ENCODE measurements at regions not wholly inside any gene's neighbourhood (a gene's known extent, or its start where the extent isn't known, plus 50 kb on each side); places are given as distances from the start of the nearest gene placed in this dataset.

DNA sequence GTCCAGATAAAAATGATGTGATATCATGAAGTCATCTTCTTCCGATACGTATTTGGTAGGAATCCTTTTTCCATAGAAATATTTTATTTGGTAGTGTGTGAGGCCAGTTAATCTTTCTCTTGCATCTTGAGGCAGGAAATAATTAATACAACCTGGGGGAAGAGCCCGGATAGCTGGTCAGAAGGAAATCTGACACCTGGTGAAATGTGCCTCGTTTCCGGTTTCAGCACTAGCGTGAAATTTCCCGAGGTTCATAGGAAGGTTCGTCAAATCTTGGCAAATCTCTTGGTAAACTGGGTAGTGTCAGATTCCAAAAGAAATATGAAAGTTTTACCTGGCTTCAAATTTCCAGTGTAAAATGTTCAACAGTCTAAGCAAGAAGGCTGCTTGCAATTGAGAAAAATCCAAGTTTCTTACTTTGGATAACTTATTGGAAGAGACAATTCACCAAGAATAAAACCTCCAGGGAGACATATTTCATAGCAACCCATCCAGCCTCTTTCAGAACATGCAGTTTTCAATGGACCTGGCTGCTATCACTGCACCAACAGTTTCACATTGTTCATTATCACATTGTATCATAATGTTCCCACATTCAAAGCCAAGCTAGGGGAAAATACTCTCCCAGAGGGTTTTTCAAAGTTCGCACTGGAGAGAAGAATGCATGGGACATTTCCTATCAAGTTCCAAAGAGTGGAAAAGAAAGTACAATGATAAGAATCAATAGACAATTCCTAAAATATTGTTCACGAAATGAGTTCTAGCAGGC lies 454.5 kb upstream of the CITED2 start:
- no peaks in the 10 kb centered on the region for H3K36me3 ChIP-seq
- TF ChIP-seq POLR2A (IDR thresholded peaks at IDR 0.05) (no peak), EP300 (IDR thresholded peaks at IDR 0.05) (no peak), POLR2AphosphoS5 (IDR thresholded peaks at IDR 0.05) (no peak)
- TF ChIP-seq, protein P1, sequence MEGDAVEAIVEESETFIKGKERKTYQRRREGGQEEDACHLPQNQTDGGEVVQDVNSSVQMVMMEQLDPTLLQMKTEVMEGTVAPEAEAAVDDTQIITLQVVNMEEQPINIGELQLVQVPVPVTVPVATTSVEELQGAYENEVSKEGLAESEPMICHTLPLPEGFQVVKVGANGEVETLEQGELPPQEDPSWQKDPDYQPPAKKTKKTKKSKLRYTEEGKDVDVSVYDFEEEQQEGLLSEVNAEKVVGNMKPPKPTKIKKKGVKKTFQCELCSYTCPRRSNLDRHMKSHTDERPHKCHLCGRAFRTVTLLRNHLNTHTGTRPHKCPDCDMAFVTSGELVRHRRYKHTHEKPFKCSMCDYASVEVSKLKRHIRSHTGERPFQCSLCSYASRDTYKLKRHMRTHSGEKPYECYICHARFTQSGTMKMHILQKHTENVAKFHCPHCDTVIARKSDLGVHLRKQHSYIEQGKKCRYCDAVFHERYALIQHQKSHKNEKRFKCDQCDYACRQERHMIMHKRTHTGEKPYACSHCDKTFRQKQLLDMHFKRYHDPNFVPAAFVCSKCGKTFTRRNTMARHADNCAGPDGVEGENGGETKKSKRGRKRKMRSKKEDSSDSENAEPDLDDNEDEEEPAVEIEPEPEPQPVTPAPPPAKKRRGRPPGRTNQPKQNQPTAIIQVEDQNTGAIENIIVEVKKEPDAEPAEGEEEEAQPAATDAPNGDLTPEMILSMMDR (IDR thresholded peaks at IDR 0.05): no peak
- H3K27ac ChIP-seq: no peak overlapping the region
- no peak for ATAC-seq
- no peaks in the 10 kb centered on the region for H3K4me1 ChIP-seq
- H3K9me3 ChIP-seq: no peaks in the 10 kb centered on the region
- 85 to 88% methylated on average over 10 of the region's 10 CpGs for WGBS, 2 donors (ENCODE audit: low coverage in 1 of 2)
- H3K27me3 ChIP-seq: no peaks in the 10 kb centered on the region
- H3K4me3 ChIP-seq: no peak overlapping the region

GRCh38 chr6:139825935-139826374 lies 451.5 kb upstream of the CITED2 start:
- no peaks in the 10 kb centered on the region for H3K36me3 ChIP-seq
- WGBS, 2 donors (ENCODE audit: low coverage in 1 of 2): 87 to 90% methylated on average over 5 of the region's 5 CpGs
- no peaks in the 10 kb centered on the region for H3K4me1 ChIP-seq
- H3K9me3 ChIP-seq: no peaks in the 10 kb centered on the region
- no peak overlapping the region for H3K27ac ChIP-seq
- no peak for ATAC-seq
- TF ChIP-seq EP300 (IDR thresholded peaks at IDR 0.05) (no peak), POLR2A (IDR thresholded peaks at IDR 0.05) (no peak), POLR2AphosphoS5 (IDR thresholded peaks at IDR 0.05) (no peak)
- TF ChIP-seq, protein P1 (IDR thresholded peaks at IDR 0.05): no peak
- H3K27me3 ChIP-seq: no peaks in the 10 kb centered on the region
- no peak overlapping the region for H3K4me3 ChIP-seq

GRCh38 chr6:139824864-139825263 lies 450.4 kb upstream of the CITED2 start:
- Histone ChIP-seq H3K4me3 (no peak overlapping the region), H3K4me1 (no peaks in the 10 kb centered on the region), H3K27ac (no peak overlapping the region), H3K9me3 (no peaks in the 10 kb centered on the region), H3K27me3 (no peaks in the 10 kb centered on the region), H3K36me3 (no peaks in the 10 kb centered on the region)
- ATAC-seq: no peak
- WGBS, 2 donors (ENCODE audit: low coverage in 1 of 2): 96 to 100% methylated on average over 2 of the region's 2 CpGs
- TF ChIP-seq EP300 (IDR thresholded peaks at IDR 0.05) (no peak), POLR2A (IDR thresholded peaks at IDR 0.05) (no peak), POLR2AphosphoS5 (IDR thresholded peaks at IDR 0.05) (no peak)
- TF ChIP-seq, protein P1 (IDR thresholded peaks at IDR 0.05): no peak

DNA sequence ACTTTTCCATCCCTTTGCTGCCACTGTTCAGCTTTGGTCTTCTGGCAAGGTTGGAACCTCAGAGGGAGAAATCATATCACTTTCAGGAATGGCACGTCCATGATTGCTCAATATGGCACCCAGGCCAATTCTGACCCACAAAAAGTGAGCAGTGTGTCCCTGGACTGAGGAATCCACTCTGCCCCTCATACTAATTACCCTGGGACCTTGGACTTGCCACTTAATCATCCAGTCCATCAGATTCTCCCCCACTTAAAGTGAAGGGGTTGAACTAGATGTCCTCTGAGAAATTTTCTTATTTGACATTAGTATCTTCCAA lies 449.3 kb upstream of the CITED2 start:
- no peak for TF ChIP-seq POLR2AphosphoS5 (IDR thresholded peaks at IDR 0.05)
- TF ChIP-seq, protein P1 (IDR thresholded peaks at IDR 0.05): no peak
- TF ChIP-seq EP300 (IDR thresholded peaks at IDR 0.05): no peak
- no peak for TF ChIP-seq POLR2A (IDR thresholded peaks at IDR 0.05)
- ATAC-seq: no peak
- Histone ChIP-seq H3K9me3 (no peaks in the 10 kb centered on the region), H3K4me3 (no peak overlapping the region), H3K27me3 (no peaks in the 10 kb centered on the region), H3K36me3 (no peaks in the 10 kb centered on the region), H3K27ac (no peak overlapping the region), H3K4me1 (no peaks in the 10 kb centered on the region)
- WGBS, 2 donors (ENCODE audit: low coverage in 1 of 2): 100% methylated on average over 1 of the region's 1 CpG; no CpG with 5 or more reads in 1 of the 2 donors

- Histone ChIP-seq H3K36me3 (no peaks in the 10 kb centered on the region), H3K27me3 (no peaks in the 10 kb centered on the region), H3K4me3 (no peak overlapping the region), H3K27ac (no peak overlapping the region), H3K4me1 (no peaks in the 10 kb centered on the region), H3K9me3 (no peaks in the 10 kb centered on the region)
- TF ChIP-seq EP300 (IDR thresholded peaks at IDR 0.05) (no peak), POLR2A (IDR thresholded peaks at IDR 0.05) (no peak), POLR2AphosphoS5 (IDR thresholded peaks at IDR 0.05) (no peak)
- no peak for ATAC-seq
- 82 to 90% methylated on average over 5 of the region's 5 CpGs for WGBS, 2 donors (ENCODE audit: low coverage in 1 of 2)
Measured at GRCh38 chr6:139823099-139823807, 448.8 kb upstream of the CITED2 start.
